VCaP (cell line): ENCODE measurements at regions not wholly inside any gene's neighbourhood (a gene's known extent, or its start where the extent isn't known, plus 50 kb on each side); places are given as distances from the start of the nearest gene placed in this dataset.

Experiments
- H3K27ac ChIP-seq: fragments of 450-650 bp; 2 replicates; pipeline ENCODE4 v1.5.1; 2017
- CTCF ChIP-seq: fragments of 450-650 bp; conservative IDR thresholded peaks from 2 replicates; pipeline ENCODE4 v1.5.1; 2017; ENCODE audit warnings: mild to moderate bottlenecking, moderate library complexity

GRCh38 chr14:29062466-29062865, 295.9 kb downstream of the FOXG1 start:
- no peak for TF ChIP-seq CTCF
- no peak overlapping the region for H3K27ac ChIP-seq

- TF ChIP-seq CTCF = no peak
- H3K27ac ChIP-seq = no peak overlapping the region
Observed at GRCh38 chr14:29062976-29063375, 296.4 kb downstream of the FOXG1 start.

GRCh38 chr14:29064305-29064900, 297.8 kb downstream of the FOXG1 start:
- TF ChIP-seq CTCF = no peak
- no peak overlapping the region for H3K27ac ChIP-seq

- no peak for TF ChIP-seq CTCF
- no peak overlapping the region for H3K27ac ChIP-seq
Observed at GRCh38 chr14:29069228-29069627, 302.6 kb downstream of the FOXG1 start.

GRCh38 chr14:29075761-29076160, 309.2 kb downstream of the FOXG1 start:
- no peak for TF ChIP-seq CTCF
- no peak overlapping the region for H3K27ac ChIP-seq

GRCh38 chr14:29077916-29078315, 311.3 kb downstream of the FOXG1 start:
- H3K27ac ChIP-seq = peak overlapping the region; percentile 59
- TF ChIP-seq CTCF = no peak

- TF ChIP-seq CTCF = no peak
- peak overlapping the region; percentile 59 for H3K27ac ChIP-seq
Observed at GRCh38 chr14:29078810-29079522, 312.4 kb downstream of the FOXG1 start.
